ENCODE measurements at regions not wholly inside any gene's neighbourhood (a gene's known extent, or its start where the extent isn't known, plus 50 kb on each side); places are given as distances from the start of the nearest gene placed in this dataset.

- no peak for DNase-seq (ENCODE audit: low spot score)
Measured at GRCh38 chr10:124346831-124347230, 71.9 kb downstream of the OAT start.

DNA sequence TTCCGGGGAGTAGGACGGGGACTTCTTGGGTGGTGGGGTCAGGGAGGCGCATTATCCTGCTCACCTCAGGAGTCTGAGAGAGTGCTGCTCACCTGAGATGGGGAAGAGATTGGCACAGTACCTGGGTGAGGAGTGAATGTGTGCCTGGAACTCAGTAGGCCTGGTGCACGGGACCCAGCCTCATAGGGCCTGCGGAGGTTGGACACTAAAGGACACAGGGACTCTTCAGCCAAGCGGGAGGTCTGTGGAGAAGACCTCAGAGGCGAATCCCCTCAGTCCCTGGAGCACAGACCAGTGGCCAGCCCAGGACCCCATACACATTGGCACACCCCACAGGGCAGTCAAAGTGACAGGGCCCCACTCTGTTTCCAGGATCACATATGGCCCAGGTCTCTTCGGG lies 73.2 kb downstream of the OAT start:
- no peak for DNase-seq (ENCODE audit: low spot score)

- DNase-seq (ENCODE audit: low spot score): no peak
Measured at GRCh38 chr10:124344931-124345330, 73.8 kb downstream of the OAT start.

DNA sequence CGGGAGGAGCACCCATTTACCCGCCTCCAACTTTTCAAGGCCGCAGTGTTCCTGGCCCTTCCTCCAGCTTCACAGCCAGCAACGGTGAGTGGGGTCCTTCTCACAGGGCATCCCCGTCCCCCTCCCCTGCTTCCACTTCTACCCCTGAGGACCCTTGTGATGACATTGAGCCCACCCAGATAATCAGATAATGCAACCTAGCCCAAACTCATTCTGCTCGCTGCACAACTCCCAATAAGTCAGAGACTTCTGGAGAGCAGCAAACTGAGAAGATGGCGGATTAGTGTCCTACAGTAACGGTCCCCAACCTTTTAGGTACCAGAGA lies 74.5 kb downstream of the OAT start:
- DNase-seq (ENCODE audit: low spot score): no peak

DNA sequence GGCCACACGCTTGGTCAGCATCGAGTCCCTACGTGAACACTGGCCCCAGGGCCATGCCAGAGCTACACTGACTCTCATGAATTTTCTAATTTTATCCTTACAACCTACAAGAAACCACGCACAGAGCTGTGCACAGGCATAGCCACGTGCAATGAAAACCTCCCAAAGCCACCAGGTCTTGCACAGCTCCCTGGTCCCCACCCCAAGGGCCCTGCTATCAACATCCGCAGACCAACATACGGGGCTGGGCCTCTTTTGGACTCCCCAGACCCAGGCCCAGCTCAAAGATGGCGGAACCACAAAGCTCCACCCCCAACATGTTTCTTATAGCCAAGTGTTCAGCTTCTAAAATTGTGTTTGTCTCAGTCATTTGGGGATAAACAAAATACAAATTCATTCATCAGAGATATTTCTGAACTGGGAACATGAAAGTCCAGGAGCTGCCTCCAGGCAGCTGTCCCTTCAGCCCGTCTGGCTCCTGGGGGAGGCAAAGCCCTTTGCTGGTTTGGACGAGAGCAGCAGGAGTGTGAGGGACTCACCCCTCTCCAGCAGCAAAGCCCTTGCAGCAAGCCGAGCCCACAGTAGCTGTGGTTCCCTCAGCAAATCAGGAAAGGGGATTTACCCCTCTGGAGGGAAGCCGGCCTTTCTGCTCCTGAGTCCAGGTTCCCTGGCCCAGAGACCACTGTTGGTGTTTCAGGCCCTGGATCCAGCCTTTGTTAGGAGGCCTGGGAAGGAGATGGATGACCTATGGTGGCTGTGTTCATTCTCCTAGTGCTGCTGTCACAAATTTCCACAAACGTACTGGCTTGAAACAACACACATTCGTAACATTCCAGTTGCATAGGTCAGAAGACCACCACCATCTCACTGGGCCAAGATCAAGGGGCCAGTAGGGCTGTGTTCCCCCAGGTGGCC lies 75.1 kb downstream of the OAT start:
- DNase-seq (ENCODE audit: low spot score): no peak

GRCh38 chr10:124342821-124343170 lies 75.9 kb downstream of the OAT start:
- no peak for DNase-seq (ENCODE audit: low spot score)

DNA sequence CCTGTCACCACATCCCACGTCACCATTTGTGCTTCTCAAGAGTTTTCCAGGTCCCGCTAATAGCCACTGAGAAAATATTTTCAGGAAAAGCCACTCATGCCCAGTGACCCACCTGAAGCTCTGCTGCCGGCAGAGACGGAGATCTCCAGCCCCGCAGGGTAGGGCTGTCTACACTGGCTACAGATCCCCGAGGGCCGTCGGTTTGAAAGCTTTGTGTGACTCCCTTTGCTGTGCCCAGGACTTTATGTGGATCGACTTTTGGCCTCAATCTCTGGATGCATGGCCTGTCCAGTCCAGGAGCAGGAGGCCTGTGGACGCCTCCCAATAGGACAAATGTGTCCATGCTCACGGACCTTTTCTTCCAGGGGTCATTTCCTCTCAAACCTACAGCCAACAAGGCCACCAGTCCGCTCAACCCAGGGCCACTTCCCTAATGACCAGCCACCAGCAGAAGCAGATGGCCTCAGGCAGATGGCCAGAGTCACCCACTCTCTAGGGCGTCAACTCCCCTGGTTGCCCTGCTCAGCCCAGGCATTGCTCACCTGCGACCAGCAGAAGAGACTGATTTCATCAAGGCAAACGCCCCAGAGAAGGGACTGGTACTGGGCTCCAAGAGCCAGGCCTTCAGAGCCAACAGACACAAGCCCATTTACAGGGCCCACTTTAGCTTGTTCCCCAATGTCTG lies 76.4 kb downstream of the OAT start:
- DNase-seq (ENCODE audit: low spot score): no peak

- DNase-seq (ENCODE audit: low spot score): no peak
Measured at GRCh38 chr10:124341768-124342135, 77.0 kb downstream of the OAT start.

- no peak for DNase-seq (ENCODE audit: low spot score)
Measured at GRCh38 chr10:124340033-124340760, 78.5 kb downstream of the OAT start.

- no peak for DNase-seq (ENCODE audit: low spot score)
Measured at GRCh38 chr10:124339119-124340032, 79.3 kb downstream of the OAT start.

DNA sequence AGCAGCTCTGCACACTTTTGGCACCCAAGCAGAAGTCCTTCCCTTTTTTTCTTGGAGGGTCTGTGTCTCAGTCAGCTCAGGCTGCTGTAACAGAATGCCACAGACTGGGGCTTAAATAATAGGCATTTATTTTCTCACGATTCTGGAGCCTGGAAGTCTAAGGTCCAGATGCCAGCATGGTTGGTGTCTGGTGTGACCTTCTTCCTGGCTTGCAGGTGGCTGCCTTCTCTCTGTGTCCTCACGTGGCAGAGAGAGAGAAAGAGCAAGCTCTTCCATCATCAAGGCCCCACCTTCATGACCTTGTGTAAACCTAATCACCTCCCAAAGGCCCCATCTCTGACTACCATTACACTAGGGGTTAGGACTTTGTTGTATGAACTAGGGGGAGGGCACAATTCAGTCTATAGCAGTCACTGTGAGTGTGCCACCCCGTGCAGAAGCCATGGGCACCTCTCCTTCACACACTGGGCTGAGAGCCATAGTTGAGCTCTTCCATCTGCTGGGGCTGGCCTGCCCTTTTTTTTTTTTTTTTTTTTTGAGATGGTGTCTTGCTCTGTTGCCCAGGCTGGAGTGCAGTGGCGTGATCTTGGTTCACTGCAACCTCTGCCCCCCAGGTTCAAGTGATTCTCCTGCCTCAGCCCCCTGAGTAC lies 80.3 kb downstream of the OAT start:
- DNase-seq (ENCODE audit: low spot score): no peak

DNA sequence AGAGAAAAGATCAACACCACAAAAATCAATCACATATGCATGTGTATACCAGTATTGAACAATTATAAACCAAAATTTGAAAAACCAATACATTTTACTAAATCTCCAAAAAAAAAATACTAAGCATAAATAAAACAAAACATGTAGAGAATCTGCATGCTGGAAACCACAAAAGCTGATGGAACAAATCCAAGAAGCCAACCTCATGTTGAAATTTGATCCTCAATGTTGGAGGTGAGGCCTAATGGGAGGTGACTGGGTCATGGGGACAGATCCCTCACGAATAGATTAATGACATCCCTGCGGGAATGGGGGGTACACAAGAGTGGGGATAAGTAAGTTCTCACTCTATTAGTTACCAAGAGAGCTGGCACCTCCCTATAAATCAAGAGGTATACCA lies 82.5 kb downstream of the OAT start:
- DNase-seq (ENCODE audit: low spot score): no peak

GRCh38 chr10:124333931-124334330 lies 84.8 kb downstream of the OAT start:
- no peak for DNase-seq (ENCODE audit: low spot score)

DNA sequence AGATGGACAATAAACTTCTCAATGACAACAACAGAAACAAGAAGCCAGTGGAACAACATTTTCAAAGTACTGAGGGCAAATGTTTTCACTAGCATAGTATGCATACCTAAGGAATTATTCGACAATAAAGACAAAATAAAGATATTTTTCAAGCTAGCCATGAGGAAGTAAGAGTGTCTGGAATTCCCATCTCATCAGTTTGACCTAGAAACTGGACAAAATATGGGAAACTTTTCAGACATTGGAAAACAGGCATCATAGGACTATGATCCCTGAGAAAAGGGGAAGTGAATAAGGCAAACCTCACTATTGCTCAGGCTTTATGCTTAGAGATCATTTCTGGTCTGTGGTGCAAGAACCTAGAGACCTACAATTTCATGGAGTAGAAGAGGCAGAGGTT lies 86.3 kb downstream of the OAT start:
- DNase-seq (ENCODE audit: low spot score): no peak

DNA sequence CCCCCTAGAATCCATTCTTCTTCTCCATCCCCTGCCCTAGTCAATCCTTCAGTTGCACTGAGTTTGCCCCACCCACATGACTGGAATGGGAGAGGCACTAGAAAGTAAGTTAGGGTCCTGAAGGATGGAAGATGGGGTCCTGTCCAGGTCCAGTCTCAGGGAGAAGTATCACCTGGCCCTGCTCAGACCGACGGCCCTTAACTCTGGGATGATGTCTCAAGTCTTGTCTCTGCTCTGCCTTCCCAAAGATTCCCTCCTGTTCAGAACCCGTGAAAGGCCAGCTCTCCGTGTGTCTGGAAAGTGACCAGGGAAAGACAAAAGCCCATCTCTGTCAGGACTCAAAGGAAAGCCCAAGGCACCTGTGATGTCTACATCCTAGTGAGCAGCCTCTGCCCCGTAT lies 88.8 kb downstream of the OAT start:
- DNase-seq (ENCODE audit: low spot score): no peak

GRCh38 chr10:124329362-124329761 lies 89.4 kb downstream of the OAT start:
- DNase-seq (ENCODE audit: low spot score): no peak

DNA sequence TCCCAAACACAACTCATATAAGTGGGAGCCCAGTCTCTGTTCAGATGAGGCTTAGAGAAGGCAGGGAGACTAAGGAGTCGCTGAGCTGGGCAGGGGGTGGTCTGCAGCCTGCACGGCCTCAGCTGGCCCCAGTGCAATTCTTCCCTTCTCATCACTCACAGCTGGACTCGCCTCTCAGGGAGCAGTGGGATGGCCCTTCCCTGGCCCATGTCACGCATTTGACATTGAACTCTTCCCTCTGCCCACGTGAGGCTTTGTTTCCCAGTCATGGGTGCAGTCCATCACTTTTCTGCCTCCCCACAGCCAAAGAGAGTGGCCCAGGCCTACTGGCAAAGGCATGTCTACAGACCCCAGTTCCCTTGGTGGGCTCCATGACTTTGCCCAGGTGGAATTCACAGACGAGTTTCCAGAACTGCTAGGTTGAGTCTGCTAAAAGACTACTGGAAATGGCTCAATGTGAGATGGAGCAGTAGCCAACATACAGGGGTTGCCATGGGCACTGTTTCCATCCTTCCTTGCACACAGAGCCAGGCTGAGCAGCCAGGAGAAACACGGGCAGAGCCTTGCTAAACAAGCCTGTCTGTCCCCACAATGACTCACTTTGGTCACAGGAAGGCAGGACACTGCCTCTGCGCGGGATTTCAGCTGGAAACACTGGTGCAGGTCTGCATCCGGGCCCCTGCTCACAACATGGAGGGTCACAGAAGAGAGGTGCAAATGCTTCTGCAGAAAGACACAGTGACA lies 90.1 kb downstream of the OAT start:
- DNase-seq (ENCODE audit: low spot score): no peak

DNA sequence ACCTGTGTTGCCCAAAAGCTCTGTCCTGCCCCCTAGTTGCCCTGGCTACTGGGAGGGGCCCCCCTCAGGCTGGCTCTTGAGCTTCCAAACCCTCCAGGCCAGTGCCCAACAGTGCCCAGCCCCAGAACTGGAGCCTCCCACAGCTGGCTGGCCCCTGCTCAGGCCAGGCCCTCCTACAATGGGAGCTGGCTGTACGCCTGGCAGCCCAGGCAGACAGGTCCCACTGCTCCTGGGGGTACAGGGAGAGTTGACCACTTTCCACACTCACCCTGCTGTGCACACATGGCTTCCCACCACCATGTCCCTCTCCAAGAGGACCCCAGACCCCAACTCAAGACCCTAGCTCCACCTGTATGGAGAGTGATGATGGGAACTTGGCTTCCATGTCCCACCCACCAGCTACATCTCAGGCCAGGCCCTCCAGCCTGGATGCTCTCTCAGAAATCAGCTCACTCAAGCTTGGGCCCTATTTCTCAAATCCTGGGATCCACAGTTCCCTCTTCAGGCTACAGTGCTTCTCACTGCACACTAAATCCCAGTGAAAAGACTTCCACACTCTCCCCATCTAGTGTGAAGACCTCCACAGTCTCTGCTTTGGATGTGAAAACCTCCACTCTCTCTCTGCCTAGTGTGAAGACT lies 92.6 kb downstream of the OAT start:
- no peak for DNase-seq (ENCODE audit: low spot score)

GRCh38 chr10:124325633-124325914 lies 93.1 kb downstream of the OAT start:
- no peak for DNase-seq (ENCODE audit: low spot score)

- DNase-seq (ENCODE audit: low spot score): no peak
Measured at GRCh38 chr10:124324856-124325632, 93.7 kb downstream of the OAT start.

Measured in CD4-positive, alpha-beta T cell treated with Interleukin-15 for 4 hours (primary cell).